ENCODE measurements at regions not wholly inside any gene's neighbourhood (a gene's known extent, or its start where the extent isn't known, plus 50 kb on each side); places are given as distances from the start of the nearest gene placed in this dataset.

DNA sequence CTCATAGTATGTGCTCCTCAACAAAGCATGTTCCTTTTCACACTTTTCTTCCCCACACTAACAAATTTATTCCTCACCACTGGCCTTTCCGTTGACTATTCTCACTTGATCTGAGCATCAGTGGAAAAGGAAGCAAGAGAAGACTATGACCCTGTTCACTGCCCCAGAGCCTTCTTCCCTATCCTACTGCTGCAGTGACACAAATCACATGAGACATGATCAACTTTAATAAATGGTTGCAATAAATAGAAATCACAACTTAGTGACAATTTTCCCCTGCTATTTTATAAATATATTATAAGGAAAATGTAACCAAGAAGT lies 438.7 kb upstream of the SOX9 start:
- Histone ChIP-seq H3K27me3 (ENCODE audit: control insufficient read depth in 2 of 2, insufficient read depth in 2 of 2, low read length in 2 of 2) (no peaks in the 10 kb centered on the region), H3K9ac (replicated peaks; ENCODE audit: extremely low read depth, insufficient read depth, low read length) (no peak overlapping the region), H4K20me1 (replicated peaks; ENCODE audit: control insufficient read depth, extremely low read depth, insufficient read depth, low read length) (no peaks in the 10 kb centered on the region), H3K9me3 (replicated peaks; ENCODE audit: control insufficient read depth, insufficient read depth, low read length) (no peaks in the 10 kb centered on the region), H3K36me3 (ENCODE audit: control insufficient read depth in 2 of 2, extremely low read depth in 1 of 2, insufficient read depth in 2 of 2, low read length in 2 of 2) (no peaks in the 10 kb centered on the region), H3K4me2 (ENCODE audit: insufficient read depth, low read length) (no peak overlapping the region), H3K27ac (ENCODE audit: insufficient read depth, low read depth, low read length) (no peak overlapping the region), H3K79me2 (ENCODE audit: control insufficient read depth, insufficient read depth, low read length) (no peaks in the 10 kb centered on the region), H3K4me3 (replicated peaks in 1 of 3; ENCODE audit: insufficient read depth in 1 of 3, low read depth in 1 of 3, low read length in 3 of 3) (no peak overlapping the region), H2AFZ (ENCODE audit: low read depth, low read length) (no peak overlapping the region), H3K4me1 (ENCODE audit: control insufficient read depth, extremely low read depth, insufficient read depth, low read length) (no peaks in the 10 kb centered on the region), H3K9me1 (replicated peaks; ENCODE audit: control insufficient read depth, extremely low read depth, insufficient read depth, low read length) (no peaks in the 10 kb centered on the region)
- ChIA-PET CTCF (no interaction called here), POLR2A (no interaction called here)
- BruUV-seq (replicated peaks): no TSS peak
- TF ChIP-seq FOS (IDR thresholded peaks at IDR 0.05; ENCODE audit: borderline replicate concordance, insufficient read depth, low read length): no peak
- no peak for TF ChIP-seq POLR2A (IDR thresholded peaks at IDR 0.05; ENCODE audit: low read depth, low read length)
- TF ChIP-seq POLR2AphosphoS5 (IDR thresholded peaks at IDR 0.05; ENCODE audit: insufficient read depth, low read depth, low read length): no peak
- no peak for TF ChIP-seq MYC (IDR thresholded peaks at IDR 0.05; ENCODE audit: low read depth, low read length)
- no peak for TF ChIP-seq GATA2 (IDR thresholded peaks at IDR 0.05; ENCODE audit: insufficient read depth, insufficient read length, low read depth, low read length)
- TF ChIP-seq, protein P1, sequence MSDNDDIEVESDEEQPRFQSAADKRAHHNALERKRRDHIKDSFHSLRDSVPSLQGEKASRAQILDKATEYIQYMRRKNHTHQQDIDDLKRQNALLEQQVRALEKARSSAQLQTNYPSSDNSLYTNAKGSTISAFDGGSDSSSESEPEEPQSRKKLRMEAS (IDR thresholded peaks at IDR 0.05; ENCODE audit: insufficient read depth, insufficient read length): no peak
- TF ChIP-seq, protein P2, sequence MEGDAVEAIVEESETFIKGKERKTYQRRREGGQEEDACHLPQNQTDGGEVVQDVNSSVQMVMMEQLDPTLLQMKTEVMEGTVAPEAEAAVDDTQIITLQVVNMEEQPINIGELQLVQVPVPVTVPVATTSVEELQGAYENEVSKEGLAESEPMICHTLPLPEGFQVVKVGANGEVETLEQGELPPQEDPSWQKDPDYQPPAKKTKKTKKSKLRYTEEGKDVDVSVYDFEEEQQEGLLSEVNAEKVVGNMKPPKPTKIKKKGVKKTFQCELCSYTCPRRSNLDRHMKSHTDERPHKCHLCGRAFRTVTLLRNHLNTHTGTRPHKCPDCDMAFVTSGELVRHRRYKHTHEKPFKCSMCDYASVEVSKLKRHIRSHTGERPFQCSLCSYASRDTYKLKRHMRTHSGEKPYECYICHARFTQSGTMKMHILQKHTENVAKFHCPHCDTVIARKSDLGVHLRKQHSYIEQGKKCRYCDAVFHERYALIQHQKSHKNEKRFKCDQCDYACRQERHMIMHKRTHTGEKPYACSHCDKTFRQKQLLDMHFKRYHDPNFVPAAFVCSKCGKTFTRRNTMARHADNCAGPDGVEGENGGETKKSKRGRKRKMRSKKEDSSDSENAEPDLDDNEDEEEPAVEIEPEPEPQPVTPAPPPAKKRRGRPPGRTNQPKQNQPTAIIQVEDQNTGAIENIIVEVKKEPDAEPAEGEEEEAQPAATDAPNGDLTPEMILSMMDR (IDR thresholded peaks at IDR 0.05; ENCODE audit: extremely low read depth in 1 of 2, insufficient read depth in 1 of 2, low read depth in 1 of 2, low read length in 2 of 2): no peak
- TF ChIP-seq JUN (IDR thresholded peaks at IDR 0.05; ENCODE audit: borderline replicate concordance, insufficient read depth, insufficient read length, low read depth): no peak
- no peak for TF ChIP-seq EZH2 (IDR thresholded peaks at IDR 0.05; ENCODE audit: borderline replicate concordance, low read depth, low read length, severe bottlenecking)
- intact Hi-C loops (cut with micrococcal nuclease) (no loop called here), dilution Hi-C loops (cut with MboI; ENCODE audit: extremely low pct_ligation_motif_present, low sequenced_read_pairs) (no loop called here)
- no peak for DNase-seq (ENCODE audit: low read depth, low spot score)
- FAIRE-seq: no peak

Measured in endothelial cell of umbilical vein (primary cell).